ENCODE measurements at regions not wholly inside any gene's neighbourhood (a gene's known extent, or its start where the extent isn't known, plus 50 kb on each side); places are given as distances from the start of the nearest gene placed in this dataset.
A peak's percentile ranks its signal among the peaks of the same experiment; 100 is the strongest.

- no peak overlapping the region for H3K4me3 ChIP-seq
- H3K4me1 ChIP-seq (ENCODE audit: insufficient read depth): peaks cover 12% of the 10 kb centered on the region
- H3K27ac ChIP-seq: peak overlapping the region in 1 of 2 donors; percentile 41
- no peaks in the 10 kb centered on the region for H3K9me3 ChIP-seq
- H3K36me3 ChIP-seq: no peaks in the 10 kb centered on the region
- intact Hi-C loops (cut with DNase I): loop anchor here in 1 of 4 donors (5.0 kb wide), 1 partner anchor 265 kb away; the partner anchor contains the start of gene TENT5A
- H3K27me3 ChIP-seq: no peaks in the 10 kb centered on the region
- DNase-seq: peak in 2 of 5 donors; percentile 38 to 76
- TF ChIP-seq EP300 (IDR thresholded peaks at IDR 0.05) (peak; percentile 70), CTCF (IDR thresholded peaks at IDR 0.05) (no peak)
Observed at GRCh38 chr6:82017288-82017687, 230.3 kb downstream of the IBTK start.

GRCh38 chr6:82015526-82015925, 232.0 kb downstream of the IBTK start:
- H3K4me1 ChIP-seq (ENCODE audit: insufficient read depth): peaks cover 12% of the 10 kb centered on the region
- intact Hi-C loops (cut with DNase I): loop anchor here in 1 of 4 donors (5.0 kb wide), 1 partner anchor 263 kb away; the partner anchor contains the start of gene TENT5A
- no peaks in the 10 kb centered on the region for H3K27me3 ChIP-seq
- TF ChIP-seq EP300 (IDR thresholded peaks at IDR 0.05) (no peak), CTCF (IDR thresholded peaks at IDR 0.05) (no peak), POLR2A (IDR thresholded peaks at IDR 0.05) (no peak)
- WGBS, 3 donors: 50 to 70% (median 56%) methylated on average over 2 of the region's 2 CpGs
- no peaks in the 10 kb centered on the region for H3K9me3 ChIP-seq
- no peak overlapping the region for H3K4me3 ChIP-seq
- no peaks in the 10 kb centered on the region for H3K36me3 ChIP-seq
- H3K27ac ChIP-seq: no peak overlapping the region
- no peak for DNase-seq

GRCh38 chr6:82015043-82015442, 232.5 kb downstream of the IBTK start:
- intact Hi-C loops (cut with DNase I): loop anchor here in 1 of 4 donors (5.0 kb wide), 1 partner anchor 263 kb away; the partner anchor contains the start of gene TENT5A
- H3K27ac ChIP-seq: peak overlapping the region in 1 of 2 donors; percentile 67
- no peak overlapping the region for H3K4me3 ChIP-seq
- H3K9me3 ChIP-seq: no peaks in the 10 kb centered on the region
- DNase-seq: no peak
- H3K27me3 ChIP-seq: no peaks in the 10 kb centered on the region
- TF ChIP-seq CTCF (IDR thresholded peaks at IDR 0.05): no peak
- no peak for TF ChIP-seq EP300 (IDR thresholded peaks at IDR 0.05)
- TF ChIP-seq POLR2A (IDR thresholded peaks at IDR 0.05): no peak
- H3K36me3 ChIP-seq: no peaks in the 10 kb centered on the region
- WGBS, 3 donors: 83 to 96% (median 94%) methylated on average over 2 of the region's 2 CpGs
- peaks cover 12% of the 10 kb centered on the region for H3K4me1 ChIP-seq (ENCODE audit: insufficient read depth)

GRCh38 chr6:82013561-82014530, 233.7 kb downstream of the IBTK start:
- WGBS, 3 donors: 12 to 18% (median 17%) methylated on average over 3 of the region's 3 CpGs
- peak in 1 of 5 donors; percentile 51 for DNase-seq
- no peak for TF ChIP-seq POLR2A (IDR thresholded peaks at IDR 0.05)
- no peak for TF ChIP-seq CTCF (IDR thresholded peaks at IDR 0.05)
- TF ChIP-seq EP300 (IDR thresholded peaks at IDR 0.05): no peak

More at GRCh38 chr6:82013561-82014530, 233.7 kb downstream of the IBTK start:
- Histone ChIP-seq H3K4me1 (ENCODE audit: insufficient read depth) (peaks cover 12% of the 10 kb centered on the region), H3K27me3 (no peaks in the 10 kb centered on the region), H3K9me3 (no peaks in the 10 kb centered on the region), H3K4me3 (no peak overlapping the region), H3K27ac (peak overlapping the region in 1 of 2 donors; percentile 67), H3K36me3 (no peaks in the 10 kb centered on the region)
- intact Hi-C loops (cut with DNase I): no loop called here
